ENCODE measurements at regions not wholly inside any gene's neighbourhood (a gene's known extent, or its start where the extent isn't known, plus 50 kb on each side); places are given as distances from the start of the nearest gene placed in this dataset.

DNA sequence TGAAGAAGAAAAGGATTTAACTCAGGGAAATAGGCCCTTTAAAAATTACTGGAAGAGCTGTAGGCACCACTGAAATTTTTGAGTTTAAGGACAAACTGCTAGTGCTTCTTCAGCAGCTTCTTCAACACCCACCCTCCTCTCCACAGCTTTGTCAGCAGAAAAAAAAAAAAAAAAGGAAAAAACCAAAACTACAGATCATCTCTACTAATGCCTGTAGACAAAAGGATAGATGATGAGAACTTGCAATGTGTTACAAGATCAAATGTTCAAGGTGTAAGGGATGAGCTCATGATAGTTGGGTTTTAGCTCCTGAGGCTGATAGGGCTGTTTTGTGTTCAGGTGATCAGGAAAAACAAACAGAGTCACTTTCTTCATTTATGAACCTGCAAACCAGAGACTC is 55.2 kb upstream of the PREP start:
- in situ Hi-C loops (cut with MboI; ENCODE audit: low sequenced_read_pairs, unreplicated experiment), result no loop called here
- DNase-seq (ENCODE audit: low spot score), result no peak
- TF ChIP-seq, protein P1, sequence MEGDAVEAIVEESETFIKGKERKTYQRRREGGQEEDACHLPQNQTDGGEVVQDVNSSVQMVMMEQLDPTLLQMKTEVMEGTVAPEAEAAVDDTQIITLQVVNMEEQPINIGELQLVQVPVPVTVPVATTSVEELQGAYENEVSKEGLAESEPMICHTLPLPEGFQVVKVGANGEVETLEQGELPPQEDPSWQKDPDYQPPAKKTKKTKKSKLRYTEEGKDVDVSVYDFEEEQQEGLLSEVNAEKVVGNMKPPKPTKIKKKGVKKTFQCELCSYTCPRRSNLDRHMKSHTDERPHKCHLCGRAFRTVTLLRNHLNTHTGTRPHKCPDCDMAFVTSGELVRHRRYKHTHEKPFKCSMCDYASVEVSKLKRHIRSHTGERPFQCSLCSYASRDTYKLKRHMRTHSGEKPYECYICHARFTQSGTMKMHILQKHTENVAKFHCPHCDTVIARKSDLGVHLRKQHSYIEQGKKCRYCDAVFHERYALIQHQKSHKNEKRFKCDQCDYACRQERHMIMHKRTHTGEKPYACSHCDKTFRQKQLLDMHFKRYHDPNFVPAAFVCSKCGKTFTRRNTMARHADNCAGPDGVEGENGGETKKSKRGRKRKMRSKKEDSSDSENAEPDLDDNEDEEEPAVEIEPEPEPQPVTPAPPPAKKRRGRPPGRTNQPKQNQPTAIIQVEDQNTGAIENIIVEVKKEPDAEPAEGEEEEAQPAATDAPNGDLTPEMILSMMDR (IDR thresholded peaks at IDR 0.05; ENCODE audit: borderline replicate concordance, control extremely low read depth, extremely low read depth, insufficient read depth, missing control alignments), result no peak

DNA sequence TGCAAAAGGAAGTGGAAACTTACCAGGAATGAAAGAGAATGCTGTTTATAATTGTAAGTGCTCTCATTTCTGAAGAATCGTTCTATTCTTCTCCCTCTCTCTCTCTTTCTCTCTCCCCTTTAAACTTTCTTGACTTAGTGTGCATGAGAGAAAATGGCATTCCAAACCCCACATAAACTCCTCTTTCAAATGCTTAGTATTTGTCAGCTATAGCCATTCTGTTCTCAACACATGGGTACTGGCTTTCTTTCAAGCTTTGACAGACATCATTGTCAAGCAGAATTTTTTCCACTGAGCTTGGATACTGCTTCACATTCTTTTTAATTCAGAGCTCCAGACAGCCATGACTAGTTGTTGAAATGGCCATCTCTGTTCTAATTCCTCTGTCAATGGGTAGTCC is 51.1 kb upstream of the PREP start:
- DNase-seq (ENCODE audit: low spot score), result no peak
- in situ Hi-C loops (cut with MboI; ENCODE audit: low sequenced_read_pairs, unreplicated experiment), result no loop called here
- TF ChIP-seq, protein P1 (IDR thresholded peaks at IDR 0.05; ENCODE audit: borderline replicate concordance, control extremely low read depth, extremely low read depth, insufficient read depth, missing control alignments), result no peak

DNA sequence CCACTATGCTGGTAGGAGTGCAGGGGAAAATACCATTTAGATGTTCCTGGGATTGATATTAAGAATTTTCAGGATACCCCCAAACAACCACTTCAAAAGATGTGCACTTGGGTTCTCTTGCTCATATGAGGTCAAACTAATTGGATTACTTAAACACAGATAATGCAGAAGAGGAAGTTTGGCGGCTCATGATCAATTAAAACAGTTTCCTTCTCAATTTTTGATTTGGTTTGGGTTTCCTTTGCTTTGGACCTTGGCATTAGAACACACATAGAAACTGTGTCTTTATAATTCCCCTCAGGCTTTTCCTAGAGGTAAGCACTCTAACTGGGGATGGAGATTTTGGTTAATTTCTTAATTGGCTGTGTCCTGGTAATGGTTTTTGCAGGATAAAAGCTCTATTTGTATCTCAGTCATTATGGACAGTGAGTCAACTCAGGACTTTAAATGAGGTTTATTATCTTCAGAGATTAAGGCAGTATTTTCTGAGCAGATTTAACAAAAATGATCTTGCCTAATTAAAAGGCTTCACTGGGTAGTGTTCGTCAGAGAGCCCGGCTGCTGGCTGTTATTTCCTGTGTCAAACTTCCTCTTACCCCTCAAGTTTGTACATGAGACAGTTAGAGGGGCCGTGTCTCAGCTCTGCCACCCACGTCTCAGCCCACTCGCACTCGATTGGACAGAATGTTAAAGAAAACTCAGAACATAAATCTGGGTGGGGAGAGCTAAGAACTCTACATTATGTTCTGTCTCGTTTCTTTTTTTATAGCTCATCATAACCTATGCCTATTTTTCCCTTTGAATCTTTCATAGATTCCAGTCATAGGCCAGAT is 50.3 kb upstream of the PREP start:
- peak; percentile 44 for DNase-seq (ENCODE audit: low spot score)
- in situ Hi-C loops (cut with MboI; ENCODE audit: low sequenced_read_pairs, unreplicated experiment), result no loop called here
- TF ChIP-seq, protein P1 (IDR thresholded peaks at IDR 0.05; ENCODE audit: borderline replicate concordance, control extremely low read depth, extremely low read depth, insufficient read depth, missing control alignments), result no peak
